KMS-11 (cell line): ENCODE measurements at regions not wholly inside any gene's neighbourhood (a gene's known extent, or its start where the extent isn't known, plus 50 kb on each side); places are given as distances from the start of the nearest gene placed in this dataset.

ENCODE experiments used
- H2AFZ ChIP-seq: fragments of 200-600 bp; sonication (generic); 2 replicates; pipeline ENCODE4 v1.6.1; 2016; ENCODE audit warnings: antibody characterized with exemption, mixed run types, low read depth
- H3K27ac ChIP-seq: fragments of 200-600 bp; sonication (generic); 2 replicates; pipeline ENCODE4 v1.6.1; 2016; ENCODE audit warnings: mild to moderate bottlenecking, mixed run types
- H3K27me3 ChIP-seq: fragments of 200-600 bp; sonication (generic); 2 replicates; pipeline ENCODE4 v1.6.1; 2017; ENCODE audit warnings: mild to moderate bottlenecking, low read depth, mixed run types, moderate library complexity; ENCODE audit not compliant: insufficient read depth
- H3K36me3 ChIP-seq: fragments of 200-600 bp; sonication (generic); 2 replicates; pipeline ENCODE4 v1.6.1; 2017; ENCODE audit warnings: mild to moderate bottlenecking, mixed run types; ENCODE audit not compliant: insufficient read depth
- H3K4me1 ChIP-seq: fragments of 200-600 bp; sonication (generic); 2 replicates; pipeline ENCODE4 v1.6.1; 2016; ENCODE audit warnings: mild to moderate bottlenecking, low read depth, mixed run types; ENCODE audit not compliant: poor library complexity, severe bottlenecking
- H3K4me2 ChIP-seq: fragments of 200-600 bp; sonication (generic); 2 replicates; pipeline ENCODE4 v1.7.0; 2016; ENCODE audit warnings: mild to moderate bottlenecking, mixed run types
- H3K4me3 ChIP-seq: fragments of 200-600 bp; sonication (generic); IDR thresholded peaks from 2 replicates; pipeline ENCODE4 v1.6.1; 2017; ENCODE audit warnings: low read depth, low read length, mixed read lengths; ENCODE audit not compliant: insufficient read depth
- H3K79me2 ChIP-seq: fragments of 200-600 bp; sonication (generic); 2 replicates; pipeline ENCODE4 v1.6.1; 2016; ENCODE audit warnings: low read depth, mixed run types; ENCODE audit not compliant: insufficient read depth
- H3K9ac ChIP-seq: fragments of 200-600 bp; sonication (generic); 2 replicates; pipeline ENCODE4 v1.6.1; 2016; ENCODE audit warnings: mild to moderate bottlenecking, mixed run types
- H4K20me1 ChIP-seq: fragments of 200-600 bp; sonication (generic); 2 replicates; pipeline ENCODE4 v1.6.1; 2016; ENCODE audit warnings: mild to moderate bottlenecking, mixed run types; ENCODE audit not compliant: insufficient read depth
- TF ChIP-seq, protein P1 (sequence below): fragments of 200-600 bp; sonication (generic); conservative IDR thresholded peaks from 2 replicates; pipeline ENCODE4 v1.6.1; 2017; ENCODE audit warnings: low read depth, mild to moderate bottlenecking, antibody characterized with exemption, low read length, moderate library complexity, mixed read lengths

DNA sequence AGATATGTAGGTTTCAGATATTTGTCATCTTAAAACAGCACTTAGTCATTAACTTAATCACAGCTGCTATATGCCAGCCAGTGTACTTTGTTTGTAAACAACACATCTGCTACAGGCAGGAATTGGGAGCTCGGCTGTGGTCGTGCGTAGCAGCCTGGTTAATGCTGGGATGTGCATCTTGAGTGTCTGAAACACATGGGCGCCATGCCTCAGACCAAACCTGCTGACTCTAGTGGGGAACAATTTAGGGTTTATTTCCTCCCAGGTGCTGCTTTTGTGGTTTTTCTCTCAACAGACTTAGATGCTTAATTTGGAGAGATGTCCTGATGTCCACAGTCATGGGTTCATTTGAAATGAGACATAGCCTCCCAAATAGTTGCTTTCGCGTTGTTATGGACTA is 238.5 kb upstream of the TMTC4 start:
- Histone ChIP-seq H2AFZ (no peak overlapping the region), H3K4me3 (no peak overlapping the region), H3K9ac (no peak overlapping the region), H3K4me1 (no peaks in the 10 kb centered on the region), H3K27me3 (no peaks in the 10 kb centered on the region), H3K4me2 (no peak overlapping the region), H4K20me1 (no peaks in the 10 kb centered on the region), H3K79me2 (no peaks in the 10 kb centered on the region), H3K27ac (no peak overlapping the region), H3K36me3 (no peaks in the 10 kb centered on the region)
- TF ChIP-seq, protein P1, sequence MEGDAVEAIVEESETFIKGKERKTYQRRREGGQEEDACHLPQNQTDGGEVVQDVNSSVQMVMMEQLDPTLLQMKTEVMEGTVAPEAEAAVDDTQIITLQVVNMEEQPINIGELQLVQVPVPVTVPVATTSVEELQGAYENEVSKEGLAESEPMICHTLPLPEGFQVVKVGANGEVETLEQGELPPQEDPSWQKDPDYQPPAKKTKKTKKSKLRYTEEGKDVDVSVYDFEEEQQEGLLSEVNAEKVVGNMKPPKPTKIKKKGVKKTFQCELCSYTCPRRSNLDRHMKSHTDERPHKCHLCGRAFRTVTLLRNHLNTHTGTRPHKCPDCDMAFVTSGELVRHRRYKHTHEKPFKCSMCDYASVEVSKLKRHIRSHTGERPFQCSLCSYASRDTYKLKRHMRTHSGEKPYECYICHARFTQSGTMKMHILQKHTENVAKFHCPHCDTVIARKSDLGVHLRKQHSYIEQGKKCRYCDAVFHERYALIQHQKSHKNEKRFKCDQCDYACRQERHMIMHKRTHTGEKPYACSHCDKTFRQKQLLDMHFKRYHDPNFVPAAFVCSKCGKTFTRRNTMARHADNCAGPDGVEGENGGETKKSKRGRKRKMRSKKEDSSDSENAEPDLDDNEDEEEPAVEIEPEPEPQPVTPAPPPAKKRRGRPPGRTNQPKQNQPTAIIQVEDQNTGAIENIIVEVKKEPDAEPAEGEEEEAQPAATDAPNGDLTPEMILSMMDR, result no peak

DNA sequence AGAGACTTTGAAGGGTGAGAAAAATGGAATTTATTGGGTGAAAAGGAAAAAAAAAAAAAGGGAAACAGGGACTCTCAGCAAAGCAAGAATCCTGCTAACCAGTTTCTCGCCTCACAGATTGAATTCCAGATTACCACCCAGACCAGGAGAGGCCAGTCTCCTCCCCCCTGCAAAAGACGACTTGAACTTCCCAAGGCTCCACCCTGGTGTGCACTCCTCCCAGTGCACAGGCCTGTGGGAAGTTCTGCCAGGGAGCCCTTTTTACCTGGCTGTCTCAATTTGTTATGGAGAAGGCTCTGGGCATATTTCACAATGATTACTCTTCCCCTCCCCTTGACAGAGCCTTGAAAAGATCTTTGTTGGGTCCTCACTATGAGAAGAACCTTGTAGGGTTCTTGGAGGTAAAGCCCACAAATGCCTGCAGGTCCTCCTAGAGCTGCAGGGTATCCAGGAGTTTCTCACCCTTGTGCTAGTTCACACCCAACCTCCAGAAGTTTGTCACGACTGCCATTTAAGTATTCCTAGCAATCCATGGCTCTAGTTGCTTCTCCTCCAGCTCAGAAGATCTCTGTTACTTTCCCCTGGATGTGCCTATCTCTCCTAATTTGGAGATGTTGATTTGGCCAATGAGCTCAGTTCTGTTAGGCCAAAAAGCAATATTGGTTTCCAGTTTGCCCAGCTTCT is 229.8 kb upstream of the TMTC4 start:
- TF ChIP-seq, protein P1, result no peak
- H3K4me2 ChIP-seq, result no peak overlapping the region
- H4K20me1 ChIP-seq, result no peaks in the 10 kb centered on the region
- no peaks in the 10 kb centered on the region for H3K27me3 ChIP-seq
- no peaks in the 10 kb centered on the region for H3K36me3 ChIP-seq
- H3K4me3 ChIP-seq, result no peak overlapping the region
- H3K79me2 ChIP-seq, result no peaks in the 10 kb centered on the region
- H3K27ac ChIP-seq, result no peak overlapping the region
- no peak overlapping the region for H2AFZ ChIP-seq
- H3K9ac ChIP-seq, result no peak overlapping the region
- no peaks in the 10 kb centered on the region for H3K4me1 ChIP-seq

DNA sequence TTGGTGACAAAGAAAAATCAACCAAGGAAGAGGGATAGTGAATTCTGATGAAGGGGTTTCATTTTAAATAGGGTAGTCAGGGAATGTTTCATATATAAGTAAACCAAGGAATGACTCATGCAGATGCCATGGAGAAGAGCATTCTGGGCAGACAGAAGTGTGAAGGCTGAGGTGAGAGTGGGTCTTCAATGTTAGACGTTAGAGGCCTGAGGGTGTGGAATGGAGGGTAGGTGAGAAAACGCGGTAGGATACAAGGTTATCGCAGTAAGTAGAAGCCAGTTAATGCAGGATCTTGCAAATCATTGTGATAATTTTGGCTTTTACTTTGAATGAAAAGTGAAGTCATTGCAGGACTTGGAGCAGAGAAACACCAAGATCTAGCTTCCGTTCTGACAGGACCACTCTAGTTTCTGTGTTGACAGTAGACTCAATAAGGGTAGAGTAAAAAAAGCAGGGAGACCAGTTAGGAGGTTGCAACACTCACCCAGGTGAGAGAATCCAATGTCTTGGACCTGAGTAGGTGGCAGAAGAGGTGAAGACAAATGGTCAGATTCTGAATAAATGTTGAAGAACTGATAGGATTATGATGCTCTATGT is 225.2 kb upstream of the TMTC4 start:
- Histone ChIP-seq H3K36me3 (no peaks in the 10 kb centered on the region), H3K4me1 (no peaks in the 10 kb centered on the region), H4K20me1 (no peaks in the 10 kb centered on the region), H3K79me2 (no peaks in the 10 kb centered on the region), H3K9ac (no peak overlapping the region), H3K27ac (no peak overlapping the region), H3K4me2 (no peak overlapping the region), H3K27me3 (no peaks in the 10 kb centered on the region), H3K4me3 (no peak overlapping the region), H2AFZ (no peak overlapping the region)
- TF ChIP-seq, protein P1, result no peak

DNA sequence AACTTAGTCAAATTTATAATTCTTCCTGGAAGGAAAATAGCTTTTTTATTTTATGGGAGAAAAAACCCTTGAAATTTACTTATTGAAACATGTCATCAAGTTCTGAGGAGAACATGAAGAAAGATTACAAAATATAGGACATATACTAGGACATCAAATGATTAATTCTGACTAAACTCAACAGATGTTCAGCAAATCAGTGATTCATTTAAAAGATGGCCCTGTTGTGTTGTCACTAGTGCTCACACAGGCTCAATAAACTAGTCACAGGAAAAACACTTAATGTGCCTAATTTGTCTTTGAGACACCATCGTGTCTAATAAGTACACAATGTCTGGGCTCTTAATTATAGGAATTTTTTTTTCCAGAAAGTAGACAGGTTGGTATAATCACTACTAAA is 223.8 kb upstream of the TMTC4 start:
- Histone ChIP-seq H3K4me3 (no peak overlapping the region), H3K9ac (no peak overlapping the region), H3K4me1 (no peaks in the 10 kb centered on the region), H3K36me3 (no peaks in the 10 kb centered on the region), H3K27me3 (no peaks in the 10 kb centered on the region), H3K4me2 (no peak overlapping the region), H3K79me2 (no peaks in the 10 kb centered on the region), H4K20me1 (no peaks in the 10 kb centered on the region), H2AFZ (no peak overlapping the region), H3K27ac (no peak overlapping the region)
- TF ChIP-seq, protein P1, result no peak
